ENCODE measurements at regions not wholly inside any gene's neighbourhood (a gene's known extent, or its start where the extent isn't known, plus 50 kb on each side); places are given as distances from the start of the nearest gene placed in this dataset.

- DNase-seq (ENCODE audit: low read depth): no peak
- TF ChIP-seq CTCF (IDR thresholded peaks at IDR 0.05; ENCODE audit: control insufficient read depth, extremely low read depth, insufficient read depth): no peak
- H3K4me3 ChIP-seq (ENCODE audit: low read depth, low read length): no peak overlapping the region
Measured at GRCh38 chr14:98555440-98555839, 716.6 kb downstream of the BCL11B start.

GRCh38 chr14:98564006-98564405 lies 708.0 kb downstream of the BCL11B start:
- no peak for TF ChIP-seq CTCF (IDR thresholded peaks at IDR 0.05; ENCODE audit: control insufficient read depth, extremely low read depth, insufficient read depth)
- DNase-seq (ENCODE audit: low read depth): no peak
- H3K4me3 ChIP-seq (ENCODE audit: low read depth, low read length): no peak overlapping the region

- H3K4me3 ChIP-seq (ENCODE audit: low read depth, low read length): no peak overlapping the region
- no peak for TF ChIP-seq CTCF (IDR thresholded peaks at IDR 0.05; ENCODE audit: control insufficient read depth, extremely low read depth, insufficient read depth)
- no peak for DNase-seq (ENCODE audit: low read depth)
Measured at GRCh38 chr14:98564541-98564940, 707.5 kb downstream of the BCL11B start.

- TF ChIP-seq CTCF (IDR thresholded peaks at IDR 0.05; ENCODE audit: control insufficient read depth, extremely low read depth, insufficient read depth): no peak
- DNase-seq (ENCODE audit: low read depth): no peak
- H3K4me3 ChIP-seq (ENCODE audit: low read depth, low read length): no peak overlapping the region
Measured at GRCh38 chr14:98571104-98571503, 700.9 kb downstream of the BCL11B start.

GRCh38 chr14:98573082-98573481 lies 698.9 kb downstream of the BCL11B start:
- H3K4me3 ChIP-seq (ENCODE audit: low read depth, low read length): no peak overlapping the region
- DNase-seq (ENCODE audit: low read depth): no peak
- no peak for TF ChIP-seq CTCF (IDR thresholded peaks at IDR 0.05; ENCODE audit: control insufficient read depth, extremely low read depth, insufficient read depth)

GRCh38 chr14:98576463-98576862 lies 695.5 kb downstream of the BCL11B start:
- no peak for TF ChIP-seq CTCF (IDR thresholded peaks at IDR 0.05; ENCODE audit: control insufficient read depth, extremely low read depth, insufficient read depth)

GRCh38 chr14:98578204-98578603 lies 693.8 kb downstream of the BCL11B start:
- TF ChIP-seq CTCF (IDR thresholded peaks at IDR 0.05; ENCODE audit: control insufficient read depth, extremely low read depth, insufficient read depth): no peak
- H3K4me3 ChIP-seq (ENCODE audit: low read depth, low read length): no peak overlapping the region
- DNase-seq (ENCODE audit: low read depth): no peak

More at GRCh38 chr14:98576463-98576862, 695.5 kb downstream of the BCL11B start:
- no peak overlapping the region for H3K4me3 ChIP-seq (ENCODE audit: low read depth, low read length)
- no peak for DNase-seq (ENCODE audit: low read depth)

All from LNCaP clone FGC (cell line).